GM12874 (cell line): ENCODE measurements at regions not wholly inside any gene's neighbourhood (a gene's known extent, or its start where the extent isn't known, plus 50 kb on each side); places are given as distances from the start of the nearest gene placed in this dataset.

ENCODE experiments used
- TF ChIP-seq, protein P1 (sequence below): IDR thresholded peaks from 2 replicates; pipeline ENCODE4 v1.5.1; 2011; ENCODE audit warnings: low read depth, mild to moderate bottlenecking, control low read depth, low read length, moderate library complexity; ENCODE audit not compliant: insufficient read depth

DNA sequence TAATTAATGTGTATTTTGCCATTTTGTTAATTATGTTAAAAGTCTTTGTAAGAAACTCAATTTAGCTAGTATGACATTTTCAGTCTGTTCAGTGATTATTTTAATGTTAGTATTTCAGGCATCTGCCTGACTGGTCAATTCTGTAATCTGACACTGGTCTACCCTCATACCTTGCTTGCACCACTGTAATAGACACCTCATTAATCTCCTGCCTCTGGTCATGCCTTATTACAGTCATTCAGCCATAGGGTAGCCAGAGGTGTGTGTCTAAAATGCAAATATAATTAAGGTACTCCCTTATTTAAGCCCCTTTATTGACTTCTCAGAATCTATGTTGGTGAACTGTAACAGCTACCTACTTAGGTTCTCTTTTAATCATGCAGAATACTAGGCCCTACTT is 861.1 kb upstream of the IGFBP7 start:
- TF ChIP-seq, protein P1, sequence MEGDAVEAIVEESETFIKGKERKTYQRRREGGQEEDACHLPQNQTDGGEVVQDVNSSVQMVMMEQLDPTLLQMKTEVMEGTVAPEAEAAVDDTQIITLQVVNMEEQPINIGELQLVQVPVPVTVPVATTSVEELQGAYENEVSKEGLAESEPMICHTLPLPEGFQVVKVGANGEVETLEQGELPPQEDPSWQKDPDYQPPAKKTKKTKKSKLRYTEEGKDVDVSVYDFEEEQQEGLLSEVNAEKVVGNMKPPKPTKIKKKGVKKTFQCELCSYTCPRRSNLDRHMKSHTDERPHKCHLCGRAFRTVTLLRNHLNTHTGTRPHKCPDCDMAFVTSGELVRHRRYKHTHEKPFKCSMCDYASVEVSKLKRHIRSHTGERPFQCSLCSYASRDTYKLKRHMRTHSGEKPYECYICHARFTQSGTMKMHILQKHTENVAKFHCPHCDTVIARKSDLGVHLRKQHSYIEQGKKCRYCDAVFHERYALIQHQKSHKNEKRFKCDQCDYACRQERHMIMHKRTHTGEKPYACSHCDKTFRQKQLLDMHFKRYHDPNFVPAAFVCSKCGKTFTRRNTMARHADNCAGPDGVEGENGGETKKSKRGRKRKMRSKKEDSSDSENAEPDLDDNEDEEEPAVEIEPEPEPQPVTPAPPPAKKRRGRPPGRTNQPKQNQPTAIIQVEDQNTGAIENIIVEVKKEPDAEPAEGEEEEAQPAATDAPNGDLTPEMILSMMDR, result no peak

DNA sequence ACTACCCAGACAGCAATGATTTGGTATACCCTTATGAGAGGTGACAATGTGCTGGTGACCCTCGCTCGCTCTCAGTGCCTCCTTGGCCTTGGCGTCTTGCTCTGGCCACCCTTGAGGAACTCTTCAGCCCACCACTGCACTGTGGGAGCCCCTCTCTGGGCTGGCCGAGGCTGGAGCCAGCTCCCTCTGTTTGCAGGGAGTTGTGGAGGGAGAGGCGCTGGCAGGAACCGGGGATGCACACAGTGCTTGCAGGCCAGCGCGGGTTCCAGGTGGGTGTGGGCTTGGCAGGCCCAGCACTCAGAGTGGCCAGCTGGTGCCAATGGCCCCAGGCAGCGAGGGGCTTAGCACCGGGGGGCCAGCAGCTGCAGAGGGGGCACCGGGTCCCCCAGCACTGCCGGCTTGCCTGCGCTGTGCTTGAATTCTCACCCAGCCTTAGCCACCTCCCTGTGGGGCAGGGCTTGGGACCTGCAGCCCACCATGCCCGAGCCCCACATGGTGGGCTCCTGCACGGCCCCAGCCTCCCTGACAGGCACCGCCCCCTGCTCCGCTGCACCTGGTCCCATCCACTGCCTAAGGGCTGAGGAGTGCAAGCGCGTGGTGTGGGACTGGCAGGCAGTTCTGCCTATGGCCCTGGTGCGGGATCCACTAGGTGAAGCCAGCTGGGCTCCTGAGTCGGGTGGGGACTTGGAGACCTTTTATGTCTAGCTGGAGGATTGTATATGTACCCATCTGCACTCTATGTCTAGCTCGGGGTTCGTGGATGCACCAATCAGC is 857.0 kb upstream of the IGFBP7 start:
- TF ChIP-seq, protein P1, result no peak

DNA sequence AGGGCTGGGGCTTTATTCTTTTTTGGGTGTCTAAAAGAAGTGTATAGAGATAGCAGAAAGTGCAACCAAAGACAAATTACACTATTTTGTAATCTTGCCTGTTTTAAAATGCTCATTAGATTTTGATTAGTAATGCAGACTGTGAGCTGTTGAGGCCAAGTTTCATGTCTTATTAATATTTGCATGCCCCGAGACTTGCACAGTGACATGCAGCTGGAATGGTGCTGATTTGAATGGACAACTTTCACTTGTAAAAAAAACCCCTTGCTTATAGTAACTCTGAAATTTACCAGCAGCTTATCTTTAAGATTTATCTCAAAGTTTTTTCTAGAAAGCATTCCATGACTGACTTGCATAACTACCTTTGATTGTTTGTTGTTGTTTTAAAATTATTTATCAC is 835.1 kb upstream of the IGFBP7 start:
- TF ChIP-seq, protein P1, result no peak

- TF ChIP-seq, protein P1, result no peak
Observed at GRCh38 chr4:57943682-57944081, 833.5 kb upstream of the IGFBP7 start.

DNA sequence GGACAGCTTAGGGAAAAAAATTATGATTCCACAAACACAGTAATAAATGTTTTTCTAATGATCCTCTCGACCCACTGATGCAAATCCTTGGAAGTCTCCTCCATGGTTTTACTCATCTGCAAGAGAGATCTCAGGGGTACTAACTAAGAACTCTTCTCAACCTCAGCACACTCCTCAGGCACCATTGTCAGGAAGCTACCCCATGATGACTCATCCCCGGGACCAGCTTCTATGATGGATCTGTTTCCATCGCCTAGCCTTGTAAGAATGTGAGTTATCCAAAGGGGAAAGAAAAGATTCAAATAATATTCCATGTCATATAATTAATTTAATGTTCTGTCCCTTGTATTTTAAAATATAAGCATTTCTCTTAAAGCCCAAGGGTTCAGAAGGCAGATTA is 816.1 kb upstream of the IGFBP7 start:
- TF ChIP-seq, protein P1, result no peak

- TF ChIP-seq, protein P1, result no peak
Observed at GRCh38 chr4:57924951-57925350, 814.8 kb upstream of the IGFBP7 start.

DNA sequence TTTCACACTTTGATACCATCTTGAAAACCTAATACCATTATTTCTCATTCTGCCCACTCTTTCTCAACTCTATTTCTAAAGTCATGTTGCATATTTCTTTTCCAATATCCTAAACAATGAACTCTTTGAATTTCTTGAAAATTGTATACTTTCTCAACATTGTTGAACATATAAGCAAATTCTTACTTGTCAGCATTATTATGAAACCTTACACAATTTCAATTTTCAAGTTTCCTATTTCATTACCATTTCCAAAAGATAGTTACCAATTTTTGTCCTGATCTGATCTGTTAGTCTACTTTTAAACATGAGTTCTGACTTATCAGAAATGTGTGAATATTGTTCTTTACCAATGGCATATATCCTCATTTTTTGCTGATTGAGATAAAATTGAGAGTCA is 806.3 kb upstream of the IGFBP7 start:
- TF ChIP-seq, protein P1, result no peak
